ENCODE measurements at regions not wholly inside any gene's neighbourhood (a gene's known extent, or its start where the extent isn't known, plus 50 kb on each side); places are given as distances from the start of the nearest gene placed in this dataset.

- DNase-seq (ENCODE audit: low spot score) (no peak), ATAC-seq (ENCODE audit: low FRiP score) (no peak)
- TF ChIP-seq CTCF (IDR thresholded peaks at IDR 0.05): no peak
These were observed 165.7 kb downstream of the MN1 start for GRCh38 chr22:27635852-27636251.

- ATAC-seq (ENCODE audit: low FRiP score) (no peak), DNase-seq (ENCODE audit: low spot score) (no peak)
- TF ChIP-seq CTCF (IDR thresholded peaks at IDR 0.05): no peak
These were observed 164.6 kb downstream of the MN1 start for GRCh38 chr22:27636716-27637508.

- ATAC-seq (ENCODE audit: low FRiP score): no peak
- DNase-seq (ENCODE audit: low spot score): no peak
- TF ChIP-seq CTCF (IDR thresholded peaks at IDR 0.05): no peak
These were observed 164.0 kb downstream of the MN1 start for GRCh38 chr22:27637604-27638003.

- DNase-seq (ENCODE audit: low spot score): no peak
- ATAC-seq (ENCODE audit: low FRiP score): no peak
- no peak for TF ChIP-seq CTCF (IDR thresholded peaks at IDR 0.05)
These were observed 163.0 kb downstream of the MN1 start for GRCh38 chr22:27638329-27639233.

- ATAC-seq (ENCODE audit: low FRiP score): no peak
- TF ChIP-seq CTCF (IDR thresholded peaks at IDR 0.05): no peak
- no peak for DNase-seq (ENCODE audit: low spot score)
These were observed 162.1 kb downstream of the MN1 start for GRCh38 chr22:27639248-27640086.

GRCh38 chr22:27641049-27641795 lies 160.3 kb downstream of the MN1 start:
- no peak for TF ChIP-seq CTCF (IDR thresholded peaks at IDR 0.05)
- no peak for DNase-seq (ENCODE audit: low spot score)
- no peak for ATAC-seq (ENCODE audit: low FRiP score)
